Suppressor macrophage treated with lipopolysaccharide for 1 hour (primary cell): ENCODE measurements at regions not wholly inside any gene's neighbourhood (a gene's known extent, or its start where the extent isn't known, plus 50 kb on each side); places are given as distances from the start of the nearest gene placed in this dataset.

Experiments used
- DNase-seq, 3 donors: peaks; one replicate each; pipeline ENCODE4 v3.0.0-alpha.2; 2020 to 2022

GRCh38 chr13:105962080-105962479 lies 573.4 kb downstream of the EFNB2 start:
- DNase-seq, result no peak

GRCh38 chr13:105961438-105961837 lies 574.0 kb downstream of the EFNB2 start:
- no peak for DNase-seq

GRCh38 chr13:105960326-105960725 lies 575.1 kb downstream of the EFNB2 start:
- DNase-seq, result no peak

GRCh38 chr13:105959876-105960275 lies 575.6 kb downstream of the EFNB2 start:
- no peak for DNase-seq

GRCh38 chr13:105957769-105958438 lies 577.6 kb downstream of the EFNB2 start:
- no peak for DNase-seq

- no peak for DNase-seq
Measured at GRCh38 chr13:105956921-105957320, 578.5 kb downstream of the EFNB2 start.

GRCh38 chr13:105952973-105953290 lies 582.5 kb downstream of the EFNB2 start:
- no peak for DNase-seq

- DNase-seq, result no peak
Measured at GRCh38 chr13:105952233-105952972, 583.1 kb downstream of the EFNB2 start.

- no peak for DNase-seq
Measured at GRCh38 chr13:105948143-105948542, 587.3 kb downstream of the EFNB2 start.

GRCh38 chr13:105940882-105941281 lies 594.6 kb downstream of the EFNB2 start:
- DNase-seq, result no peak

- DNase-seq, result no peak
Measured at GRCh38 chr13:105937451-105937850, 598.0 kb downstream of the EFNB2 start.

GRCh38 chr13:105936816-105937215 lies 598.6 kb downstream of the EFNB2 start:
- DNase-seq, result no peak

GRCh38 chr13:105929505-105929904 lies 606.0 kb downstream of the EFNB2 start:
- no peak for DNase-seq

- DNase-seq, result no peak
Measured at GRCh38 chr13:105928901-105929300, 606.6 kb downstream of the EFNB2 start.

- peak in 2 of 3 donors; percentile 0 to 7 for DNase-seq
Measured at GRCh38 chr13:105928048-105928447, 607.4 kb downstream of the EFNB2 start.

- DNase-seq, result no peak
Measured at GRCh38 chr13:105925496-105925895, 610.0 kb downstream of the EFNB2 start.

GRCh38 chr13:105921711-105922110 lies 613.8 kb downstream of the EFNB2 start:
- DNase-seq, result no peak

- DNase-seq, result peak in 2 of 3 donors; percentile 2 to 36
Measured at GRCh38 chr13:105920370-105920769, 615.1 kb downstream of the EFNB2 start.

- no peak for DNase-seq
Measured at GRCh38 chr13:105918842-105919741, 616.4 kb downstream of the EFNB2 start.

GRCh38 chr13:105915146-105915850 lies 620.2 kb downstream of the EFNB2 start:
- no peak for DNase-seq

GRCh38 chr13:105914291-105915036 lies 621.0 kb downstream of the EFNB2 start:
- DNase-seq, result no peak

GRCh38 chr13:105908586-105908985 lies 626.9 kb downstream of the EFNB2 start:
- DNase-seq, result no peak
